ENCODE measurements at regions not wholly inside any gene's neighbourhood (a gene's known extent, or its start where the extent isn't known, plus 50 kb on each side); places are given as distances from the start of the nearest gene placed in this dataset.
A peak's percentile ranks its signal among the peaks of the same experiment; 100 is the strongest.

GRCh38 chr1:22341791-22342605 lies 109.7 kb upstream of the ZBTB40 start:
- no peak for DNase-seq (ENCODE audit: low read depth, low spot score)
- Histone ChIP-seq H3K9me3 (ENCODE audit: low read depth, low read length) (no peaks in the 10 kb centered on the region), H3K4me3 (peak overlapping the region; percentile 39; the same call in 1 of the 2 replicates), H3K27ac (no peak overlapping the region), H3K36me3 (ENCODE audit: insufficient read depth, low read length) (no peaks in the 10 kb centered on the region), H3K9ac (ENCODE audit: insufficient read length) (no peak overlapping the region)
- no peak for TF ChIP-seq FOXP2 (optimal IDR thresholded peaks at IDR 0.05; ENCODE audit: control extremely low read depth, extremely low read length, insufficient read depth)
- TF ChIP-seq POLR2AphosphoS5 (IDR thresholded peaks at IDR 0.05; ENCODE audit: borderline replicate concordance, low read depth, low read length): no peak
- TF ChIP-seq EZH2 (IDR thresholded peaks at IDR 0.05): no peak

GRCh38 chr1:22342734-22343191 lies 108.9 kb upstream of the ZBTB40 start:
- no peak overlapping the region for H3K27ac ChIP-seq
- no peak for DNase-seq (ENCODE audit: low read depth, low spot score)
- H3K4me3 ChIP-seq: no peak overlapping the region
- no peak for TF ChIP-seq FOXP2 (optimal IDR thresholded peaks at IDR 0.05; ENCODE audit: control extremely low read depth, extremely low read length, insufficient read depth)
- TF ChIP-seq POLR2AphosphoS5 (IDR thresholded peaks at IDR 0.05; ENCODE audit: borderline replicate concordance, low read depth, low read length): no peak
- no peak for TF ChIP-seq EZH2 (IDR thresholded peaks at IDR 0.05)
- no peaks in the 10 kb centered on the region for H3K36me3 ChIP-seq (ENCODE audit: insufficient read depth, low read length)
- no peak overlapping the region for H3K9ac ChIP-seq (ENCODE audit: insufficient read length)
- no peaks in the 10 kb centered on the region for H3K9me3 ChIP-seq (ENCODE audit: low read depth, low read length)

- Histone ChIP-seq H3K4me3 (no peak overlapping the region), H3K9ac (ENCODE audit: insufficient read length) (no peak overlapping the region), H3K27ac (no peak overlapping the region), H3K9me3 (ENCODE audit: low read depth, low read length) (no peaks in the 10 kb centered on the region), H3K36me3 (ENCODE audit: insufficient read depth, low read length) (no peaks in the 10 kb centered on the region)
- no peak for TF ChIP-seq POLR2AphosphoS5 (IDR thresholded peaks at IDR 0.05; ENCODE audit: borderline replicate concordance, low read depth, low read length)
- no peak for TF ChIP-seq EZH2 (IDR thresholded peaks at IDR 0.05)
- TF ChIP-seq FOXP2 (optimal IDR thresholded peaks at IDR 0.05; ENCODE audit: control extremely low read depth, extremely low read length, insufficient read depth): no peak
- no peak for DNase-seq (ENCODE audit: low read depth, low spot score)
Observed at GRCh38 chr1:22343456-22344328, 108.0 kb upstream of the ZBTB40 start.

- no peaks in the 10 kb centered on the region for H3K9me3 ChIP-seq (ENCODE audit: low read depth, low read length)
- H3K36me3 ChIP-seq (ENCODE audit: insufficient read depth, low read length): no peaks in the 10 kb centered on the region
- H3K27ac ChIP-seq: no peak overlapping the region
- TF ChIP-seq FOXP2 (optimal IDR thresholded peaks at IDR 0.05; ENCODE audit: control extremely low read depth, extremely low read length, insufficient read depth) (no peak), EZH2 (IDR thresholded peaks at IDR 0.05) (no peak), POLR2AphosphoS5 (IDR thresholded peaks at IDR 0.05; ENCODE audit: borderline replicate concordance, low read depth, low read length) (no peak)
- no peak overlapping the region for H3K9ac ChIP-seq (ENCODE audit: insufficient read length)
- H3K4me3 ChIP-seq: no peak overlapping the region
- DNase-seq (ENCODE audit: low read depth, low spot score): no peak
Observed at GRCh38 chr1:22344329-22344630, 107.4 kb upstream of the ZBTB40 start.

GRCh38 chr1:22344851-22345560 lies 106.6 kb upstream of the ZBTB40 start:
- Histone ChIP-seq H3K9me3 (ENCODE audit: low read depth, low read length) (no peaks in the 10 kb centered on the region), H3K9ac (ENCODE audit: insufficient read length) (no peak overlapping the region), H3K4me3 (no peak overlapping the region), H3K36me3 (ENCODE audit: insufficient read depth, low read length) (no peaks in the 10 kb centered on the region), H3K27ac (no peak overlapping the region)
- DNase-seq (ENCODE audit: low read depth, low spot score): no peak
- no peak for TF ChIP-seq POLR2AphosphoS5 (IDR thresholded peaks at IDR 0.05; ENCODE audit: borderline replicate concordance, low read depth, low read length)

- Histone ChIP-seq H3K36me3 (ENCODE audit: insufficient read depth, low read length) (no peaks in the 10 kb centered on the region), H3K27ac (no peak overlapping the region), H3K4me3 (no peak overlapping the region), H3K9ac (ENCODE audit: insufficient read length) (no peak overlapping the region), H3K9me3 (ENCODE audit: low read depth, low read length) (no peaks in the 10 kb centered on the region)
- DNase-seq (ENCODE audit: low read depth, low spot score): no peak
- TF ChIP-seq POLR2AphosphoS5 (IDR thresholded peaks at IDR 0.05; ENCODE audit: borderline replicate concordance, low read depth, low read length) (no peak), FOXP2 (optimal IDR thresholded peaks at IDR 0.05; ENCODE audit: control extremely low read depth, extremely low read length, insufficient read depth) (no peak), EZH2 (IDR thresholded peaks at IDR 0.05) (no peak)
Observed at GRCh38 chr1:22347854-22348760, 103.5 kb upstream of the ZBTB40 start.

GRCh38 chr1:22349362-22350043 lies 102.1 kb upstream of the ZBTB40 start:
- TF ChIP-seq EZH2 (IDR thresholded peaks at IDR 0.05) (no peak), POLR2AphosphoS5 (IDR thresholded peaks at IDR 0.05; ENCODE audit: borderline replicate concordance, low read depth, low read length) (no peak), FOXP2 (optimal IDR thresholded peaks at IDR 0.05; ENCODE audit: control extremely low read depth, extremely low read length, insufficient read depth) (no peak)
- Histone ChIP-seq H3K9ac (ENCODE audit: insufficient read length) (no peak overlapping the region), H3K9me3 (ENCODE audit: low read depth, low read length) (no peaks in the 10 kb centered on the region), H3K36me3 (ENCODE audit: insufficient read depth, low read length) (no peaks in the 10 kb centered on the region), H3K4me3 (no peak overlapping the region), H3K27ac (no peak overlapping the region)
- no peak for DNase-seq (ENCODE audit: low read depth, low spot score)
